Fibroblast of mammary gland (primary cell): ENCODE measurements at regions not wholly inside any gene's neighbourhood (a gene's known extent, or its start where the extent isn't known, plus 50 kb on each side); places are given as distances from the start of the nearest gene placed in this dataset.
A peak's percentile ranks its signal among the peaks of the same experiment; 100 is the strongest.

ENCODE experiments used
- DNase-seq: peaks from one replicate; pipeline ENCODE4 v3.0.0-alpha.2; 2010; ENCODE audit warnings: low read depth
- H3K4me3 ChIP-seq: 2 replicates; pipeline ENCODE4 v1.5.1; 2011; ENCODE audit warnings: low read depth, mild to moderate bottlenecking, low read length, moderate library complexity; ENCODE audit not compliant: control insufficient read depth
- CTCF ChIP-seq: conservative IDR thresholded peaks from 2 replicates; pipeline ENCODE4 v1.5.1; 2011; ENCODE audit warnings: low read depth, low read length, inconsistent platforms; ENCODE audit not compliant: control insufficient read depth, insufficient read depth

DNA sequence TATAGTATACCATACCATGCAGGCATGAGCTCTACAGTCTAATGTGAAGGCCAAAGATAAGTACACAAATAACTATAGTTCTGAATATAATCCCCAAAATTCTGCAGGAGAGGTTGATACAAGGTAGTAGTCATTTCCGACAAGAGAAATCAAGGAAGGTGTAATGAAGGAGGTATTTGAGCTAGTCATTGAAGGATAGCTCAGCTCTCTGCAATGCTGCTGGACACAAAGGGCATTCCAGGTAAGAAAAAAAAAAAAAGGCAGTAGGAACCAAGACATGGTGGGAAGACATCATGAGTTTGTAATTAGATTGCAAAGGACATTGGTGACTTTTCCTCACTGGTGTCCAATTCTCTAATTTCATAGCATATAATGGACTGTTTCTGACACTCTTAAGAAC is 285.3 kb downstream of the AHR start:
- DNase-seq = no peak
- H3K4me3 ChIP-seq = no peak overlapping the region
- TF ChIP-seq CTCF = no peak

DNA sequence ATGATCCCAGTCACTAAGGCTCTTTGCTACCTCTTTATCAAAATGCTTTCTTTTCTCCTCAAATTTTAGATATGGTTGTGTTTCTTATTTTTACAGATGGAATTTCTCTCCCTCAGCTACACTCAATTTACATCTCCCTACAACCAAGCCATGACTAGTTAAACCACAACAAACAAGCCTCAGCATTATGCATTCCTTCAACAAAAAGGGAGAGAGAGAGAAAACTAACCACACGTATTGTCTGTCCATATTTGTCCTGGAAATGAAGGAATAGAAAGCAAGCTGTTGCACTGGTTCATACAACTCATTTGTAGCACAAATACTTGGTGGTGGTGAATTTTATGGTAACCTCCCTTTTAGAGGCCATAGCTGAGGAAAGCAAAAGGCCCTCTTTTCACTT is 286.4 kb downstream of the AHR start:
- H3K4me3 ChIP-seq = no peak overlapping the region
- TF ChIP-seq CTCF = no peak
- DNase-seq = peak; percentile 29

DNA sequence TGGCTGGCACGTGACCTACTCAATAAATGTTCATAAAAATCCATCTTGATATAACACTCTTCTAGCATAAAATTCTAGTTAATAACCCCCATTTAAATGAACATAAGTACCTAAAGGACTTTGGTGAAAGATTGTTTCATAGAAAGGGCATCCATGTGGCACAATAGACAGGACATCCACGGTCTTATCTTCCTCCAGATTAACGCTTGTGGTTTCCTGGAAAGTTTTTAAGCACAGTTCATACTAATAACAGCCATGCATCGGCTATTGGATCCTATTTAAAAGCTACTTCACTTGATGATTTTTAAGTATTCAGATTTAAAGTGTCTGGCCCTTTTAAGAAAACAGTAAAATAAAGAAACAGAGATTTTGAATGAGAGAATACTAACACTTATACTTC is 288.3 kb downstream of the AHR start:
- TF ChIP-seq CTCF = no peak
- H3K4me3 ChIP-seq = no peak overlapping the region
- no peak for DNase-seq

DNA sequence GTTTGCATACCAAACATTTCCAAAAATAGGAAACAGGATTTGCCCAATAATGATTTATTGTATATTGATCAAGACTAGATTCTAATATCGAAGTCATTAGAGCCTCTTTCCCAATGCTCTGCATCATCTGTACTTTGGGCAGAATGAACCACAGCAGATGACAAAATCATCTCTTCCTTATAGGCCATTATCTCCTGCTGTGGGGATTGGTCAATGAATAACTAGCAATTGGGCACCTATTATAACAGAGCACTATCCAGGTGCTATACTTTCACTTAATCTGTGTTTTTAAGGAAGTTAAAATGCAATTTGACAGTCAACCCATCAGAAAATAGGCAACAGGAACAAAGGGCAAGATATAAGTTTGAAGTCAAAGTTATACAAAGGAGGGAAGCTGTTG is 290.3 kb downstream of the AHR start:
- no peak overlapping the region for H3K4me3 ChIP-seq
- no peak for TF ChIP-seq CTCF
- DNase-seq = no peak

DNA sequence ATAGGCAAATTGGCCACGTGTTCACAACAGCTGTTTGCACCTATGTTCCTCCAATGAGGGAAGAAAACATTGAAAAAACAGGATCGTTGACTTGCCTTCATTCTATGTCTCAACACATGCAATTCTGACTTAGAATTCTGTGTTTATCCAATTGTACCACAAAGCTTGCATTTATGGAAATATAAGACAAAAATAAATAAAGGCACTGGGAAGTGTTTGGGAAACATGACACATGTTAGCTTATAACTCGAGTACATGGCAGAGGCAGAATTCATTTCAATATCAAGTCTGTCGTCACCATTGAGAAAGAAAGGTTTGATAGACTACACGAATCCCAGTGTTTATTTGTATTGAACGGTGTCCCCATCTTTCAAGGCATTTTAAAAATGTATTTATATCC is 291.2 kb downstream of the AHR start:
- H3K4me3 ChIP-seq = no peak overlapping the region
- TF ChIP-seq CTCF = no peak
- DNase-seq = no peak

DNA sequence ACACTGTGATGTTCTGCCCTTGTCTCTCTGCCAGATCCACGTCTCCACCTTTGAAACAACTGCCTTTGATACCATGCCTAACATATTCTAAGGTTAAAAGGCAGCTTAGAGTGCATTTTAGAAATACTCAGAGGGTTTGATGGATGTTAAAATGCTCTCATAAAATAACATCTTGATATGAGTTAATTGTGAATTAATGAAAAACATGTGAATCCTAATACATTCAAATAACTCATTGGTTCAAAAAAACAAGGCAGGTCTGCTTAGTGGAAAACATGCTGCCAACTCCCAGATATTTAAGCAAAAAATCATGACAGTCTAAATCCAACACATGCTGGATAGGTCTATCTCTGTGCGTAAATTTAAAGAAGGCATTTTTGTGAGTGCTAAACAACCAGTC is 291.8 kb downstream of the AHR start:
- DNase-seq = no peak
- no peak overlapping the region for H3K4me3 ChIP-seq
- no peak for TF ChIP-seq CTCF

DNA sequence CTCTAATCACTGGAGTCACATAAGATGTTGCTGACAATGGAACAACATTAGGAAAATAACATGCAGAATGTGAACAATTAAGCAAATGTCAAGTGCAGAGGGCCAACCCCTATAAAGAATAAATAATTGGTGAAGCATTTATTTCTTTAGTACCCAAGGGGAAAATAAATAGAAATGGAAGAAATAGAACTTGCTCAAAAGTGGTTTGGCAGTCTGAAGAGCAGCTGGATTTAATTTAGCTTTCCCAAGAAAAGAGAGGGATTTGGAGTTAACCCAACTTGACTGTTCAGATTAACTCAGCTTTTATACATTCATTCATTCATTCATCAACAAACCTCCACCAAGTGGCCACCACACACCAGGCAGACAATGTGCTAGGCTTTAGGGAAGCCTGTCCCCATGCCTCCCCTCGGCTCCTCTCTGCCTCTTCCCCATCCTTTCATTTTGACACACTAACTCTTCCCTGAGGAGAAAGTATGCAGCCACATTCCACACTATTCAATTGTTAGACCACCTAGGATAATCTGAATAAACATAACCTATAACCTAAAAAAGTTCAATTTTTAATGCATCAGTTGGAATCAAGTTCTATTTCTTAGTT is 295.5 kb downstream of the AHR start:
- DNase-seq = peak; percentile 95
- TF ChIP-seq CTCF = no peak
- H3K4me3 ChIP-seq = no peak overlapping the region
